ENCODE measurements at regions not wholly inside any gene's neighbourhood (a gene's known extent, or its start where the extent isn't known, plus 50 kb on each side); places are given as distances from the start of the nearest gene placed in this dataset.

GRCh38 chr2:23122681-23123215 is 262.2 kb upstream of the KLHL29 start:
- no peak for DNase-seq

DNA sequence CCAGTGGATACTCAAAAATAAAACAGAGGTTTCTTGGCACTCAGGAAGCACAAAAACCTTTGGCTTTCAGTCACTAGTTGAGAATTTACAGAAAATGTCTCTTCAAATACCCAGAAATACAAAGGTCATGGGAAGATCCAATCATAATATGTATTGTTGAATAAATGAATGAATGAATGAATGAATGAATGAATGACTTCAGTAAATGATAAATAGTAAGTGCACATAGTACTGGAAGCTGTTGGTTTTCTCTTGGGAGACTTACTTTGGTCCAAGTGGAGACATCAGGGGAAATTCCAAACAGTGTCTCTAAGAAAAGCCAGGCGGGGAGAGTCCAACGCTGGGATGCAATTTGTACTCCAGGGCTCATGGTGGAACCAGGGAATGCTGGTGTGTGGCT is 261.3 kb upstream of the KLHL29 start:
- DNase-seq: no peak

GRCh38 chr2:23124214-23124750 is 260.7 kb upstream of the KLHL29 start:
- DNase-seq: no peak

DNA sequence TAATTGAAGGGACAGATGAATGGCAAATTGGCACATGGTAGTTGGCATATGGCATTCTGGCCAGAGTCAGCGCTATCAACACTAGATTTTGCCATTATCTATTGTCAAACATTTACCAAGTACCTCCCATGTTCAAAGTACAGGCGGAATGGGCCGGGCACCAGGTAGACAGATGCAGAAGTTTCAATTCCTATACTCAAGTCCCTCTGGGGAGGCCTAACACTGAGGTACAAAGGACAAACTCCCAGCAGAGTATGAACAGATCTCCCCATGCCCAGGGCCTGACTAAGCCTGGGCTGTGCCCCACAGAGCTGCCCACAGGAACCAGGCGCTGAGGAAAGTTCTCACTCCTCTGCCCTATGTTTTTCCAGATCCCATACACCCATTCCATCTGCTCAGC is 257.5 kb upstream of the KLHL29 start:
- DNase-seq: no peak

GRCh38 chr2:23128684-23129292 is 256.2 kb upstream of the KLHL29 start:
- no peak for DNase-seq

- no peak for DNase-seq
These were observed 253.9 kb upstream of the KLHL29 start for GRCh38 chr2:23131066-23131575.

- no peak for DNase-seq
These were observed 253.0 kb upstream of the KLHL29 start for GRCh38 chr2:23132000-23132399.

DNA sequence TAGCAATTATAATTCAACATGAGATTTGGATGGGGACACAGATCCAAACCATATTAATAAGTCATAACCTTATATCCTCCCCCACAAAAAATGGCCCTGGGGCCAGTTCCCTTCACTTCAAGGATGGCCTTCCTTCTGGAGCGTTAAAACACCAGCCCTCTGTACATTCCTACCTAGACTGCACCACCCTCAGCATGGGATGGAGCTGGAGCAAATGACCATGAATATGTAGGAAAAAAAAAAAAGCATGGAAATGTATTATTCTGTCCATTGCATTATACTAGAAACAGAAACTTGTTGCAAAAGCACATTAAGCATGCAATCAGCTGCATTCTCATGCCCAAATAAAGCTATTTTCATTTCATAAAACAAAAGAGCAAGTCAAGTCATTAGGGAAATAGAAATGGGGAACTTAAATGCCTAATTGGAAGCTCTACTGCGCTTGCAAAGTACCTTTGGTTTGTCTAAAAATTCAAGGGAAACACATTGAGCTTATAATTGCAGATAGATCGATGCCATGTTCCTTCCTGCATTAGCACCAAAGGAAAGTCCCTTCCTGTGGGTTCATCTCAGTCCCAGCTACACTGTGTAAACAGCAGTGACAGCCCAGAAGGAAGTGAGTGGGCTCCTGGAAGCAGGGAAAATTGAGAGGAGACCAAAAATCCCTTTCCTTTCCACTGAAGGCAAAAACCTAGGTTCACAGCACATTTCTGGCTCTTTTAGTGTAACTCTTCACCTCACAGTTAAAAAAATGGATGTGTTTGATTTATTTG is 252.0 kb upstream of the KLHL29 start:
- DNase-seq: no peak

DNA sequence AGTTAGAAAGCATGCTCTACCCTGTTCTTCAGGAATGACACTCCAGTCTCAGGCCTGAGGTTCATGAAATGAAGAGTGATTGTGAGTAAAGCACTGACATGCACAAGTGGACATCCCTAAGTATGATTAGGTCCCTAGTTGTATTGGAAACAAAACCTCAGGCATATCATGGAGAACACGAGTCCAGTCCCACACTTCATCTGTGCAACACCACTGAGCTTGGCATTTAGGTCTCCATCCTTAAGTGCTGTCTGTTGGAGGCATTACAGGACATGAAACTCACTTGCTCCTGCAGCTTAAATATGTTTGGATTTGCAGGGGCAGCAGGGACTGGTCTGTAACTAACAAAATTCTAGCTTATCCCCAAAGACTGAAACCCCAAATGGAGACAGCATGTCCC is 250.3 kb upstream of the KLHL29 start:
- DNase-seq: no peak

- no peak for DNase-seq
These were observed 249.4 kb upstream of the KLHL29 start for GRCh38 chr2:23135481-23136100.

DNA sequence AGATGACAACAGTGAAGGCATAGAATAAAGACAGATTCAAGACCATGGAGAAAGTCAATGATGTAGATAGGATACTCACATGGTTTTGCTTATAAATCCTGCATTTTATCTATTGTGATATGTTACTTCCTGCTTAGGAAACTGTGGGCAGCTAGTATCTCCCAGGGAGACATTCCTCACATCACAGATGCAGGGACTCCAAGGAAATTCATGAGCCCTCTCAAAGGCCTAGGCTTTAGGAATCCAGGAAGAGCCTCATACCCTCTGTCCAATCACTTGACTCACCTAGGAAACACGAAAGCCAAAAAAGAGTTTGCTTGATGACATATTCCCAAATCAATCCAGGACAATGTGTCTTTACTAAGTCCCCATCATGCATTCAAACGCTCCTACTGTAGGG is 247.8 kb upstream of the KLHL29 start:
- DNase-seq: no peak

GRCh38 chr2:23138701-23139100 is 246.3 kb upstream of the KLHL29 start:
- no peak for DNase-seq

DNA sequence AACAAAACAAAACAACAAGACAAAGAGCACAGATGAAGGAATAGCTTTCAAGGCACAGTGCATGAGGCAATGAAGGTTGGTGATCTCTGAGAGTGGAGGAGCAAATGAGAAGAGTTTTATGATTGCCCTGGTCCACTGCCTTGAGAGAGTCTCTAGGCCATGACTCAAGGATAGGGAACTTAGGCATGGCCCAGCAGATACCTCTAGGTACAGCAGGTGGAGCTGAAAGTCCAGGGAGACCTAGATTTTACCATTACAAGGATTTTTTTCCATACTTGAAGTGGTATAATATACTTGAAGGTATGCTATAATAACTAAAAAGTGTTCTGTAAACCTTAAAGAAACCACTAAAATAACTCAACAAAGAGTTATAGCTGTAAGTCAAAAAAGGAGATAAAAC is 239.5 kb upstream of the KLHL29 start:
- DNase-seq: no peak

DNA sequence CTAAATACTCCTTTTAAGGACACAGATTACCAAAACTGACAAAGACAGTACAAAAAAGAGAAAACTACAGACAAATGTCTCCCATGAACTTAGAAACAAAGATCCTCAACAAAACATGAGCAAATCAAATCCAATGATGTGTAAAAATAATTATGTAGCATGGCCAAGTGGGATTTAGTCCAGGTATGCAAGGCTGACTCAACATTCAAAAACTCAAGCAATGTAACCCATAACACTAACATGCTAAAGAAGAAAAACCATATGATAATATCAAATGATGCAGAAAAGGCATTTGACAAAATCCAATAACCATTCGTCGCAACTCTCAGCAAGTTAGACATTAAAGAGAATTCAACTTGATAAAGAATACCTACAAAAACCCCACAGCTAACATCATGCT is 239.0 kb upstream of the KLHL29 start:
- no peak for DNase-seq

DNA sequence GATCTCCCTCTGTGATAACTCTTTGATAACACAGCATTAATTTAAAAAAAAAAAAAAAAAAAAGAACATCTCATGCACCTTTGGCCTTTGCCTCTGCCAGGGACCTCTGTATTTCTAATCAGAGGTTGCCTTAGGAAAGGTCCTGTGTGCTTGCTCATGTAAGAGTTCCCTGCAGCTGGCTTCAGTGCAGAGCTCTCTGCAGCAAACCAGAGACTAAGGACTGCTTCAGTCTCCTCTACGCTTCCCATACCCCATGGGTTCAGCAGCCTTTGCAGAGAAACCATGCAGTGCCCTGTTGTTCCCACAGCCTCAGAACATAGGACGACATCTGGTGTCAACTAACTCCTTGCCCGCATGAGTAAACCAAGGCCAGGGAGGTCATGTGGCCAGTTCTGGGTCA is 236.6 kb upstream of the KLHL29 start:
- no peak for DNase-seq

DNA sequence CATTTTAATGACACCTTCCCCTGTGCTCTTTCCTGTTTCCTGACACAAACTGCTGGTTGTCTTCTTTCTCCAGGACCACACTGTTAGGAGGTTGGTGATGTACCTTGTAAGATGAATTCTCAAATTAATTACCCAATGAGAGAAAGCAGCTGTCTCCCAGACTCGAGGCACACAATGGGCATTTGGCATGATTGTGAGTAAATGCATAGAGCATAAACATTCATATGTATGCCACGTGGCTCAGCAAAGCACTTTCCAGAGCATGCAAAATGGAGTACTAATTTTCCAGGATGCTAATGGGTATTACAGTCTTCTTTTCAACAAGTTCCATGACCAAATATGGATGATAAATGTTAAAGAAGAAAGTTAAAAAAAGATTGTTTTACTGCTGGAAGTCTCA is 235.2 kb upstream of the KLHL29 start:
- no peak for DNase-seq

DNA sequence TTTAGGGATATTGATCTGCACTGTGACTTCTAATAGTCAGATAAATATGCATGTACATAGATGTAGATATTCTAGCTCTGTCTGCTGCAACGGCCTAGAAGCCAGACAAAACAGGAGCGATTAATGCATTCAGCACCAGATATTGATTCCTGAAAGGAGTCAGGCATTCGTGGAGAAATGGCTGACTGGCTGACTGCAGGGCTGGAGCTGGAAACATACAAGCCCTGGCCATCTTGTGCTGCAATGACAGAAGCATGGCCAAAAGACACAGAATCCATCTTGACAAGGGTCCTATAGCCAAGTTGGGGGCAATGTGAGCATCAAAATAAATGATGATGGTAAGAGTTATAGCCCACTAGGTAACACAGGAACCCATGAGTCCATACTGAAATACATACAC is 231.5 kb upstream of the KLHL29 start:
- DNase-seq: no peak

DNA sequence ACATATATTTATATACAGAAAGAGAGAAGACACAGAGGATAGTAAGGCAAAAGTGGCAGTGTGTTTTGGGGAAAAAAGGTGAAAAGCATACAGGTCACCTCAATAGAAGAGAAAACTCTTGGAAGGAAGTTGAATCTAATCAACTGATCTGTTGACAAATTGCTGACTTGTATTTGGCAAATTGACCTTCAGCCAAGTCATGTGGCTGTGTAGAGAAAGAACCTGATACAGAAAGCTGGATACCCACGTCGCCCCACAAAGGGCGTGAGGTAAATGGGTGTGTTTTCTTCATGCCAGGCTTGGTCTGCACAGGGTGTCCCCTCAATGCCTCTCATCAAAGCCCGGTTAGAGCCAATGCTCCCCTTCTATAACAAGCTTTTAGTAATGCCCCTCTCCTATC is 230.0 kb upstream of the KLHL29 start:
- DNase-seq: no peak

DNA sequence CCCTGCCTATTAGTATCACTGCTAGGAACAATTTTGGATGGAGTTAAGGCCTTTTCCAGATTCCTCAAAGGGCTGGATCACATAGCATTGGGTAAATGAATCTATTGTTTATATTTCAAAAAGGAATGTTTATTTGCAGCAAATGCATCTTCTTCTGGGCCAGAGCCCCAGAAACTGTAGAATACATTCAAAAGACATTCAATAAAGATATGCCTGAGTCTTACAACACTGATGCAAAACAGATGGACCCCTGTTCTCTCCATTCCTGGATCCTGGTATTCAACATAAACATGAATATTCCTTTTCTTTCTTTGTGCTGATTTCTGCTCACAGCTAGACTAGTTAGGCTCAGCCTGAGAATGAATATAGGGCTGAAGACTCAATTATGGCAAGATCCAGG is 227.2 kb upstream of the KLHL29 start:
- no peak for DNase-seq

- no peak for DNase-seq
These were observed 226.7 kb upstream of the KLHL29 start for GRCh38 chr2:23158306-23158705.

DNA sequence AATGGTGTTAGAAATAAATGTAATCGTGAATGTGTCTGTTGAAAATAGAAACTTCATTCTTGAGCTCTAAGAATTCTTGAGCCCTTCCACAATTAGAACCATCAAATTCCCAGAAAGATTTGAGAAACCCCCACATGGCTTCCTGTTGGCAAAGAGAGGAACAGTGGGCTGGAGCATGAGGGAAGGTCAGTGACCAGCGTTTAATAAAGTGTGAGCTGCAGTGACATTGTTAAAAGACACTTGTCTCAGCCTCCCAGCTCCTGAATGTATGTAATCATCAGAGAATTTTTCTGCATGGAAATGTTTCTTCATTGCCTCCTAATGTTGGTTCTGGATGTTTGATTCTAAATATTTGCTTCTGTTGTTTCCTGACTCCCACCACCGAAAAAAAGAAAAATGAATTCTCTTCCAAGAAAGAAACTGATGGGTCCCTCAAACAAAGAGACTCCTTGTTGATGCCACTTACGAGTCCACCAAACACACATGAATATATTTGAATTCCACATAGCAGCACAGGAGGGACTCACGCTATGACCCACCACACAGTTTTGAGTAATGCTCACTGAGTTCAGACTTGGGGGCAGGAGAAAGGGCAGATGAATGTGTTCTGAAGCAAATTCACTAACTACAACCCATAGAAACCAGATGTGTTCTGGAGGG is 225.1 kb upstream of the KLHL29 start:
- no peak for DNase-seq

DNA sequence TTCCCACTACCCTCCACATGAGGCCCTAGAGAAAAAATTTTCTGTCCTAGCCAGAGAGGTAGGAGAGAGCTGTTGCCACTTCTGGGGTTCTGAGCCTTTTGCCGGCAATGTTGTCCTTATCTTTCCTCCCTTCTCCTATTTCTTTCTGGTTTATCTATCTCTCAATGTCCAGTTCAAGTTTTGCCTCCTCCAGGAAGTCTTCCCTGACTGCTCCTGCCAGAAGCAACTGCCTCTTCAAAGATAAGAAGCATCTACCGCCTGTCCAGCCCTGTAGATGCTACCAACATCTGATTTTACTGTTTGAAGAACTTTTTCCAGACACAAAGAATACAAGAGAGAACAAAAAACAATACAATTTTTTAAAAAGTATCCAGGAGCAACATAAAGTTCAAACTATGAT is 220.8 kb upstream of the KLHL29 start:
- no peak for DNase-seq

DNA sequence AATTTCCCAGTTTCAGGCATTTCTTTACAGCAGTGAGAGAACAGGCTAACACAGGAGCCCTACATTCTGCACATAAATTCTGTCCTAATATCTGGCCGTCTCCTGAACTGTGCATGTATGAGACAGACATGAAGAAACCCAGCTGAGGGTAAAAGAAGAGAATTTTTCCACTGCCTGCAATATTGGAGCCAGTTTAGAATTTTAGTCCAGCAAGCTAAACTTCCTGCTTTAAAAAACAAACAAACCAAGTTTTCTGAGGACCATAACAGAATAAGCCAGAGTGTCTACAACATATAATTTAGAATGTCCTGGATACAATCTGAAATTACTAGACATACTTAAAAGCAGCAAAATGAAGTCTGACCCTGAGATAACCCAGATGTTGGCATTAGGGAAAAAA is 215.1 kb upstream of the KLHL29 start:
- DNase-seq: no peak

All from effector CD4-positive, alpha-beta T cell (primary cell).